SK-N-SH (cell line): ENCODE measurements at regions not wholly inside any gene's neighbourhood (a gene's known extent, or its start where the extent isn't known, plus 50 kb on each side); places are given as distances from the start of the nearest gene placed in this dataset.

Source experiments
- CHD2 ChIP-seq: fragments of 150-350 bp; IDR thresholded peaks from 2 replicates; pipeline ENCODE4 v1.6.1; 2018; ENCODE audit warnings: low read length; ENCODE audit not compliant: partially characterized antibody
- CTCF ChIP-seq: fragments of 200-600 bp; sonication (generic); IDR thresholded peaks from 2 replicates; pipeline ENCODE4 v1.6.1; 2017; ENCODE audit warnings: antibody characterized with exemption, mild to moderate bottlenecking, moderate library complexity
- EP300 ChIP-seq, 2 experiments: IDR thresholded peaks; 2 replicates each; pipeline versions ENCODE4 v1.4.0 to v1.6.1; 2012; ENCODE audit warnings: borderline replicate concordance in 1 of 2, low read depth in 1 of 2, low read length in 1 of 2
- GABPA ChIP-seq: IDR thresholded peaks from 2 replicates; pipeline ENCODE4 v1.4.0; 2012; ENCODE audit warnings: low read depth, mild to moderate bottlenecking
- JUND ChIP-seq: IDR thresholded peaks from 2 replicates; pipeline ENCODE4 v1.4.0; 2012
- MAX ChIP-seq: IDR thresholded peaks from 2 replicates; pipeline ENCODE4 v1.4.0; 2012; ENCODE audit warnings: low read depth
- NFIC ChIP-seq: IDR thresholded peaks from 2 replicates; pipeline ENCODE4 v1.4.0; 2012; ENCODE audit warnings: borderline replicate concordance
- NRF1 ChIP-seq: IDR thresholded peaks from 2 replicates; pipeline ENCODE4 v1.6.1; 2012; ENCODE audit warnings: low read depth, mild to moderate bottlenecking, low read length
- POLR2AphosphoS5 ChIP-seq: IDR thresholded peaks from 2 replicates; pipeline ENCODE4 v1.6.1; 2012; ENCODE audit warnings: low read depth, low read length
- RFX5 ChIP-seq: IDR thresholded peaks from 2 replicates; pipeline ENCODE4 v1.6.1; 2012; ENCODE audit warnings: mild to moderate bottlenecking, improper control_type of control experiment, low read length
- SMC3 ChIP-seq: IDR thresholded peaks from 2 replicates; pipeline ENCODE4 v1.6.1; 2012; ENCODE audit warnings: low read depth, low read length, improper control_type of control experiment
- TEAD4 ChIP-seq: IDR thresholded peaks from 2 replicates; pipeline ENCODE4 v1.4.0; 2012; ENCODE audit warnings: mild to moderate bottlenecking, borderline replicate concordance; ENCODE audit not compliant: insufficient read depth
- YY1 ChIP-seq: IDR thresholded peaks from 2 replicates; pipeline ENCODE4 v1.4.0; 2012; ENCODE audit warnings: low read depth, mild to moderate bottlenecking
- ZBTB33 ChIP-seq: IDR thresholded peaks from 2 replicates; pipeline ENCODE4 v1.4.0; 2012; ENCODE audit warnings: low read depth, borderline replicate concordance

- TF ChIP-seq CTCF, result no peak
- no peak for TF ChIP-seq TEAD4
- no peak for TF ChIP-seq MAX
- no peak for TF ChIP-seq NFIC
- no peak for TF ChIP-seq SMC3
- no peak for TF ChIP-seq YY1
- no peak for TF ChIP-seq NRF1
- no peak for TF ChIP-seq ZBTB33
- no peak for TF ChIP-seq CHD2
- no peak for TF ChIP-seq GABPA
- no peak for TF ChIP-seq POLR2AphosphoS5
- TF ChIP-seq RFX5, result no peak
- no peak for TF ChIP-seq JUND
- TF ChIP-seq EP300 (IDR thresholded peaks at IDR 0.05; ENCODE audit: borderline replicate concordance in 1 of 2, low read depth in 1 of 2, low read length in 1 of 2), result no peak
These were observed 62.8 kb upstream of the NKX1-1 start for GRCh38 chr4:1469043-1469442.
